Natural killer cell (primary cell): ENCODE measurements at regions not wholly inside any gene's neighbourhood (a gene's known extent, or its start where the extent isn't known, plus 50 kb on each side); places are given as distances from the start of the nearest gene placed in this dataset.

ENCODE experiments used
- ATAC-seq, 3 donors: fragments of 150-1000 bp in 2 of 3; fragments of 200-7000 bp in 1 of 3; cut with Tn5 transposase; 1 replicate in 1 of 3; 2 replicates in 2 of 3; pipeline ENCODE4 v1.10.0; 2021; ENCODE audit warnings: mild to moderate bottlenecking in 2 of 3, moderate library complexity in 2 of 3
- DNase-seq, 2 donors: peaks; one replicate each; pipeline versions ENCODE4 v3.0.0 to v3.0.0-alpha.2; 2013 to 2021; ENCODE audit warnings: mixed read lengths in 1 of 2
- H3K27ac ChIP-seq: one replicate; pipeline ENCODE4 v1.5.1; 2013; ENCODE audit warnings: mild to moderate bottlenecking, low read length
- H3K27me3 ChIP-seq: one replicate; pipeline ENCODE4 v1.6.1; 2013; ENCODE audit warnings: low read length; ENCODE audit not compliant: control insufficient read depth, insufficient read depth
- H3K36me3 ChIP-seq: one replicate; pipeline ENCODE4 v1.6.1; 2013; ENCODE audit warnings: low read length; ENCODE audit not compliant: control insufficient read depth, insufficient read depth
- H3K4me1 ChIP-seq: one replicate; pipeline ENCODE4 v1.6.1; 2013; ENCODE audit warnings: low read length; ENCODE audit not compliant: control insufficient read depth, insufficient read depth
- H3K4me3 ChIP-seq: one replicate; pipeline ENCODE4 v1.5.1; 2013; ENCODE audit warnings: low read length
- H3K9me3 ChIP-seq: one replicate; pipeline ENCODE4 v1.6.1; 2013; ENCODE audit warnings: low read length; ENCODE audit not compliant: control insufficient read depth, insufficient read depth
- H3K27ac Mint-ChIP-seq, 2 donors: one replicate each; pipeline ENCODE4 v1.8.0; 2022; ENCODE audit warnings: mild to moderate bottlenecking in 2 of 2, mixed read lengths in 2 of 2, moderate library complexity in 1 of 2
- H3K27me3 Mint-ChIP-seq, 2 donors: one replicate each; pipeline ENCODE4 v1.8.0; 2022; ENCODE audit warnings: low read depth in 2 of 2, mixed read lengths in 2 of 2
- H3K36me3 Mint-ChIP-seq: one replicate; pipeline ENCODE4 v1.8.0; 2022; ENCODE audit warnings: mixed read lengths
- H3K4me1 Mint-ChIP-seq, 2 donors: one replicate each; pipeline ENCODE4 v1.8.0; 2022; ENCODE audit warnings: mixed read lengths in 2 of 2
- H3K4me3 Mint-ChIP-seq: one replicate; pipeline ENCODE4 v1.8.0; 2022; ENCODE audit warnings: mild to moderate bottlenecking, moderate library complexity, mixed read lengths
- H3K9me3 Mint-ChIP-seq, 2 donors: one replicate each; pipeline ENCODE4 v1.8.0; 2022; ENCODE audit warnings: mixed read lengths in 2 of 2
- CTCF ChIP-seq: fragments of 200-600 bp; IDR thresholded peaks from one replicate; pipeline ENCODE4 v1.8.0; 2022; ENCODE audit warnings: antibody characterized with exemption
- WGBS: methylation state at CpG from one replicate; pipeline ENCODE4 v1.1.7; 2013; ENCODE audit warnings: missing lambda C conversion rate; ENCODE audit not compliant: insufficient coverage; 5-methylcytosine and 5-hydroxymethylcytosine counted together
- intact Hi-C: fragments of 100-400 bp; cut with micrococcal nuclease; formaldehyde crosslinking; loops from one replicate; pipeline ENCODE4 v1.14.2; 2022

GRCh38 chr9:107542411-107543157, 53.0 kb upstream of the KLF4 start:
- Mint-ChIP-seq H3K9me3 (no peaks in the 10 kb centered on the region), H3K36me3 (no peaks in the 10 kb centered on the region), H3K4me1 (no peaks in the 10 kb centered on the region), H3K27me3 (peaks cover 3 to 14% of the 10 kb centered on the region in 2 donors), H3K4me3 (no peak overlapping the region), H3K27ac (no peak overlapping the region)
- no peaks in the 10 kb centered on the region for H3K36me3 ChIP-seq
- no peak overlapping the region for H3K27ac ChIP-seq
- H3K27me3 ChIP-seq: no peaks in the 10 kb centered on the region
- intact Hi-C loops: no loop called here
- H3K4me3 ChIP-seq: no peak overlapping the region
- no peak for DNase-seq
- no peaks in the 10 kb centered on the region for H3K9me3 ChIP-seq
- 75% methylated on average over 3 of the region's 4 CpGs for WGBS
- ATAC-seq: no peak
- no peak for TF ChIP-seq CTCF
- H3K4me1 ChIP-seq: no peaks in the 10 kb centered on the region

GRCh38 chr9:107541523-107541922, 52.0 kb upstream of the KLF4 start:
- no peak for ATAC-seq
- H3K36me3 Mint-ChIP-seq: no peaks in the 10 kb centered on the region
- intact Hi-C loops: no loop called here
- 76% methylated on average over 2 of the region's 2 CpGs for whole genome bisulfite sequencing
- no peaks in the 10 kb centered on the region for H3K9me3 Mint-ChIP-seq
- DNase-seq: no peak
- H3K27me3 ChIP-seq: no peaks in the 10 kb centered on the region
- H3K4me3 Mint-ChIP-seq: no peak overlapping the region
- H3K27ac ChIP-seq: no peak overlapping the region
- no peak overlapping the region for H3K27ac Mint-ChIP-seq
- H3K36me3 ChIP-seq: no peaks in the 10 kb centered on the region
- TF ChIP-seq CTCF: no peak
- H3K4me1 Mint-ChIP-seq: no peaks in the 10 kb centered on the region
- H3K4me1 ChIP-seq: no peaks in the 10 kb centered on the region
- no peaks in the 10 kb centered on the region for H3K9me3 ChIP-seq
- no peak overlapping the region for H3K4me3 ChIP-seq
- H3K27me3 Mint-ChIP-seq: peaks cover 2 to 11% of the 10 kb centered on the region in 2 donors

GRCh38 chr9:107540164-107540561, 50.6 kb upstream of the KLF4 start:
- Histone ChIP-seq H3K27ac (no peak overlapping the region), H3K9me3 (no peaks in the 10 kb centered on the region), H3K4me3 (no peak overlapping the region), H3K36me3 (no peaks in the 10 kb centered on the region), H3K4me1 (no peaks in the 10 kb centered on the region), H3K27me3 (no peaks in the 10 kb centered on the region)
- H3K27ac Mint-ChIP-seq: no peak overlapping the region
- peaks cover 0 to 5% of the 10 kb centered on the region in 2 donors for H3K27me3 Mint-ChIP-seq
- WGBS: no CpG with 5 or more reads among the region's 1 CpG
- DNase-seq: no peak
- no peaks in the 10 kb centered on the region for H3K9me3 Mint-ChIP-seq
- H3K4me1 Mint-ChIP-seq: no peaks in the 10 kb centered on the region
- no peak overlapping the region for H3K4me3 Mint-ChIP-seq
- no peaks in the 10 kb centered on the region for H3K36me3 Mint-ChIP-seq
- intact Hi-C loops: no loop called here
- ATAC-seq: no peak
- TF ChIP-seq CTCF: no peak
